Mammary epithelial cell (primary cell): ENCODE measurements at regions not wholly inside any gene's neighbourhood (a gene's known extent, or its start where the extent isn't known, plus 50 kb on each side); places are given as distances from the start of the nearest gene placed in this dataset.

Experiments
- EZH2 ChIP-seq: IDR thresholded peaks from 2 replicates; pipeline ENCODE4 v1.6.1; 2012; ENCODE audit warnings: low read length, inconsistent platforms, borderline replicate concordance
- TF ChIP-seq, protein P1 (sequence below), 2 donors: IDR thresholded peaks in 1 of 2; conservative IDR thresholded peaks in 1 of 2; 2 replicates each; pipeline ENCODE4 v1.5.1; 2011 to 2012; ENCODE audit warnings: inconsistent platforms in 2 of 2, low read length in 2 of 2, mild to moderate bottlenecking in 2 of 2, control low read depth in 1 of 2, low read depth in 1 of 2; ENCODE audit not compliant: insufficient read depth in 1 of 2; ENCODE audit errors: extremely low read depth in 1 of 2

DNA sequence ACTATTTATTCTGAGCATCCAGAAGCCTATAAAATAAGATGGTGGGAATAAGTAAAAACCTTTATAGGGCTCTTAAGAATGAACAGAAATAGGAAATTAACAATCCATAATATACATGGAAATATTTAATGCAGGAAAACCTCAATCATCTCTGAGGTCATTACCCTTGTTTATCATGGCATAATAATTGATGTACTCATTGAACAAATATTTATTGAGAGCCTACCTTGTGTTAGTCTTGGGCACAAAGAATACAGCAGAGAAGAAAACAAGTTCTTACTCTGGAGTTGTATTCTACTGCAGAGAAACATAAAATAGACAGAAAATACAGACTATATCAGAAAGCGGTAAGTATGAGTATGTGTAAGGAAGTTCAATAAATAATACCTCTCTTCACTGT is 167.2 kb downstream of the COX18 start:
- TF ChIP-seq, protein P1, sequence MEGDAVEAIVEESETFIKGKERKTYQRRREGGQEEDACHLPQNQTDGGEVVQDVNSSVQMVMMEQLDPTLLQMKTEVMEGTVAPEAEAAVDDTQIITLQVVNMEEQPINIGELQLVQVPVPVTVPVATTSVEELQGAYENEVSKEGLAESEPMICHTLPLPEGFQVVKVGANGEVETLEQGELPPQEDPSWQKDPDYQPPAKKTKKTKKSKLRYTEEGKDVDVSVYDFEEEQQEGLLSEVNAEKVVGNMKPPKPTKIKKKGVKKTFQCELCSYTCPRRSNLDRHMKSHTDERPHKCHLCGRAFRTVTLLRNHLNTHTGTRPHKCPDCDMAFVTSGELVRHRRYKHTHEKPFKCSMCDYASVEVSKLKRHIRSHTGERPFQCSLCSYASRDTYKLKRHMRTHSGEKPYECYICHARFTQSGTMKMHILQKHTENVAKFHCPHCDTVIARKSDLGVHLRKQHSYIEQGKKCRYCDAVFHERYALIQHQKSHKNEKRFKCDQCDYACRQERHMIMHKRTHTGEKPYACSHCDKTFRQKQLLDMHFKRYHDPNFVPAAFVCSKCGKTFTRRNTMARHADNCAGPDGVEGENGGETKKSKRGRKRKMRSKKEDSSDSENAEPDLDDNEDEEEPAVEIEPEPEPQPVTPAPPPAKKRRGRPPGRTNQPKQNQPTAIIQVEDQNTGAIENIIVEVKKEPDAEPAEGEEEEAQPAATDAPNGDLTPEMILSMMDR (conservative IDR thresholded peaks at IDR 0.05 in 1 of 2, IDR thresholded peaks at IDR 0.05 in 1 of 2; ENCODE audit: extremely low read depth in 1 of 2, insufficient read depth in 1 of 2, low read depth in 1 of 2, low read length in 2 of 2), result no peak
- TF ChIP-seq EZH2, result no peak
